IMR-90 (cell line): ENCODE measurements at regions not wholly inside any gene's neighbourhood (a gene's known extent, or its start where the extent isn't known, plus 50 kb on each side); places are given as distances from the start of the nearest gene placed in this dataset.

ENCODE experiments used
- ATAC-seq: fragments of 200-7000 bp; cut with Tn5 transposase; 2 replicates; pipeline ENCODE4 v1.9.1; 2020; ENCODE audit warnings: low read depth, mild to moderate bottlenecking, moderate library complexity
- BruUV-seq: library from RNA; stranded (reverse); fragments of 400-500 nt; replicated peaks from 2 replicates; lab custom pipeline; 2021; lab: Mats Ljungman, UMichigan
- CTCF ChIA-PET: fragments of 300-600 bp; formaldehyde crosslinking; extraction: SDS; loops from one replicate; lab custom pipeline; 2021; ENCODE audit warnings: antibody characterized with exemption; lab: Yijun Ruan, JAX
- POLR2A ChIA-PET: fragments of 300-600 bp; sonication (Branson Sonifier 250); formaldehyde crosslinking; loops from one replicate; lab custom pipeline; 2022; ENCODE audit warnings: antibody characterized with exemption; ENCODE audit not compliant: unreplicated experiment; lab: Charles Lee
- DNase-seq: peaks from one replicate; pipeline ENCODE4 v3.0.0; 2013
- H2AFZ ChIP-seq: replicated peaks from 2 replicates; pipeline ENCODE3; 2013; ENCODE audit warnings: low read length, mild to moderate bottlenecking; ENCODE audit not compliant: poor library complexity
- H2AK5ac ChIP-seq: 2 replicates; pipeline ENCODE4 v1.6.1; 2013; ENCODE audit warnings: low read depth, low read length, inconsistent platforms
- H2AK9ac ChIP-seq: replicated peaks from 2 replicates; pipeline ENCODE3; 2013; ENCODE audit warnings: mild to moderate bottlenecking, low read depth, low read length, moderate library complexity; ENCODE audit not compliant: poor library complexity
- H2BK120ac ChIP-seq: 2 replicates; pipeline ENCODE4 v1.6.1; 2013; ENCODE audit warnings: low read depth, low read length, inconsistent platforms
- H2BK15ac ChIP-seq: 3 replicates; pipeline ENCODE4 v1.6.1; 2013; ENCODE audit warnings: low read depth, low read length, inconsistent platforms
- H2BK20ac ChIP-seq: 2 replicates; pipeline ENCODE4 v1.6.1; 2013; ENCODE audit warnings: low read depth, mild to moderate bottlenecking, inconsistent platforms, low read length, moderate library complexity
- H2BK5ac ChIP-seq: 2 replicates; pipeline ENCODE4 v1.6.1; 2013; ENCODE audit warnings: mild to moderate bottlenecking, low read depth, low read length, inconsistent platforms; ENCODE audit not compliant: poor library complexity, severe bottlenecking
- H3K14ac ChIP-seq: replicated peaks from 2 replicates; pipeline ENCODE4 v1.6.1; 2013; ENCODE audit warnings: low read depth, low read length, inconsistent platforms
- H3K18ac ChIP-seq: 2 replicates; pipeline ENCODE4 v1.6.1; 2013; ENCODE audit warnings: low read depth, low read length, control low read depth
- H3K23ac ChIP-seq: 2 replicates; pipeline ENCODE4 v1.6.1; 2013; ENCODE audit warnings: low read depth, low read length, inconsistent platforms
- H3K27ac ChIP-seq: 2 replicates; pipeline ENCODE4 v1.5.1; 2013; ENCODE audit warnings: mild to moderate bottlenecking, control low read depth, low read length; ENCODE audit not compliant: insufficient read depth
- H3K27me3 ChIP-seq: 2 replicates; pipeline ENCODE4 v1.6.1; 2013; ENCODE audit warnings: low read length; ENCODE audit not compliant: control insufficient read depth, insufficient read depth
- H3K36me3 ChIP-seq: 2 replicates; pipeline ENCODE4 v1.6.1; 2013; ENCODE audit warnings: low read length, mixed read lengths; ENCODE audit not compliant: control insufficient read depth, insufficient read depth
- H3K4ac ChIP-seq: 2 replicates; pipeline ENCODE4 v1.6.1; 2013; ENCODE audit warnings: low read depth, low read length, inconsistent platforms
- H3K4me1 ChIP-seq: 2 replicates; pipeline ENCODE4 v1.6.1; 2013; ENCODE audit warnings: low read length, mixed read lengths; ENCODE audit not compliant: control insufficient read depth, insufficient read depth
- H3K4me2 ChIP-seq: 2 replicates; pipeline ENCODE4 v1.6.1; 2013; ENCODE audit warnings: low read depth, mild to moderate bottlenecking, control low read depth, low read length, moderate library complexity
- H3K4me3 ChIP-seq: 2 replicates; pipeline ENCODE4 v1.5.1; 2013; ENCODE audit warnings: low read depth, mild to moderate bottlenecking, control low read depth, low read length, moderate library complexity; ENCODE audit not compliant: insufficient read depth
- H3K56ac ChIP-seq: 2 replicates; pipeline ENCODE4 v1.6.1; 2013; ENCODE audit warnings: low read length, inconsistent platforms; ENCODE audit not compliant: insufficient read depth; ENCODE audit errors: extremely low read depth
- H3K79me1 ChIP-seq, 2 experiments: 2 replicates each; pipeline ENCODE4 v1.6.1; 2013; ENCODE audit warnings: low read length in 2 of 2, inconsistent platforms in 1 of 2, low read depth in 1 of 2
- H3K9ac ChIP-seq: 2 replicates; pipeline ENCODE4 v1.6.1; 2013; ENCODE audit warnings: low read depth, low read length, control low read depth
- H3K9me1 ChIP-seq: 2 replicates; pipeline ENCODE4 v1.6.1; 2013; ENCODE audit warnings: low read length, inconsistent platforms; ENCODE audit not compliant: insufficient read depth
- H3K9me3 ChIP-seq: 2 replicates; pipeline ENCODE4 v1.6.1; 2013; ENCODE audit warnings: low read length; ENCODE audit not compliant: control insufficient read depth, insufficient read depth
- H4K20me1 ChIP-seq: 2 replicates; pipeline ENCODE4 v1.6.1; 2013; ENCODE audit warnings: low read length, inconsistent platforms; ENCODE audit not compliant: insufficient read depth
- H4K5ac ChIP-seq: 2 replicates; pipeline ENCODE4 v1.6.1; 2013; ENCODE audit warnings: mild to moderate bottlenecking, low read depth, low read length, control low read depth
- H4K8ac ChIP-seq, 2 experiments: 2 replicates each; pipeline ENCODE4 v1.6.1; 2013; ENCODE audit warnings: low read depth in 2 of 2, low read length in 2 of 2, control low read depth in 1 of 2, inconsistent platforms in 1 of 2
- H4K91ac ChIP-seq: 2 replicates; pipeline ENCODE4 v1.6.1; 2013; ENCODE audit warnings: low read depth, low read length, inconsistent platforms; ENCODE audit not compliant: insufficient read depth
- CEBPB ChIP-seq: IDR thresholded peaks from 2 replicates; pipeline ENCODE4 v1.6.1; 2012; ENCODE audit warnings: low read depth, low read length, improper control_type of control experiment
- CHD1 ChIP-seq: IDR thresholded peaks from 2 replicates; pipeline ENCODE4 v1.6.1; 2012; ENCODE audit warnings: low read depth, low read length, improper control_type of control experiment
- FOS ChIP-seq: fragments of 150-350 bp; IDR thresholded peaks from 2 replicates; pipeline ENCODE4 v1.6.1; 2016; ENCODE audit warnings: low read depth, low read length
- MAFK ChIP-seq: IDR thresholded peaks from 2 replicates; pipeline ENCODE4 v1.6.1; 2012; ENCODE audit warnings: low read depth, low read length, improper control_type of control experiment
- MAZ ChIP-seq: IDR thresholded peaks from 2 replicates; pipeline ENCODE4 v1.6.1; 2012; ENCODE audit warnings: low read depth, mild to moderate bottlenecking, low read length, improper control_type of control experiment, moderate library complexity, borderline replicate concordance
- MXI1 ChIP-seq: IDR thresholded peaks from 2 replicates; pipeline ENCODE4 v1.6.1; 2012; ENCODE audit warnings: low read depth, mild to moderate bottlenecking, low read length, moderate library complexity, borderline replicate concordance
- NFE2L2 ChIP-seq: fragments of 150-350 bp; IDR thresholded peaks from 2 replicates; pipeline ENCODE4 v1.6.1; 2016; ENCODE audit warnings: low read depth, mild to moderate bottlenecking, low read length
- POLR2A ChIP-seq: IDR thresholded peaks from 2 replicates; pipeline ENCODE4 v1.6.1; 2012; ENCODE audit warnings: mild to moderate bottlenecking, low read depth, low read length
- RAD21 ChIP-seq: IDR thresholded peaks from 2 replicates; pipeline ENCODE4 v1.6.1; 2012; ENCODE audit warnings: low read length, improper control_type of control experiment
- RCOR1 ChIP-seq: IDR thresholded peaks from 2 replicates; pipeline ENCODE4 v1.6.1; 2012; ENCODE audit warnings: mild to moderate bottlenecking, low read length, improper control_type of control experiment; ENCODE audit not compliant: insufficient replicate concordance
- RFX5 ChIP-seq: IDR thresholded peaks from 2 replicates; pipeline ENCODE4 v1.8.0; 2012; ENCODE audit warnings: low read depth, mild to moderate bottlenecking, low read length, moderate library complexity
- SMC3 ChIP-seq: fragments of 150-350 bp; IDR thresholded peaks from 2 replicates; pipeline ENCODE4 v1.6.1; 2016; ENCODE audit warnings: low read depth, mild to moderate bottlenecking, antibody characterized with exemption, low read length, moderate library complexity
- WGBS, 2 experiments: methylation state at CpG; one replicate each; pipeline versions ENCODE4 v1.1.5 to v1.1.7; 2013; ENCODE audit warnings: missing lambda C conversion rate in 2 of 2; ENCODE audit not compliant: insufficient read length in 1 of 2; ENCODE audit errors: extremely low coverage in 2 of 2; 5-methylcytosine and 5-hydroxymethylcytosine counted together
- dilution Hi-C: fragments of 300-500 bp; cut with HindIII; formaldehyde crosslinking; loops from one replicate; pipeline ENCODE4 v1.14.3; 2018; ENCODE audit warnings: low sequenced_read_pairs; ENCODE audit not compliant: unreplicated experiment
- in situ Hi-C: fragments of 300-500 bp; cut with MboI; formaldehyde crosslinking; loops from 3 replicates; pipeline ENCODE4 v1.14.3; 2019; ENCODE audit warnings: low sequenced_read_pairs, inconsistent platforms, mixed read lengths
- intact Hi-C: fragments of 100-400 bp; cut with micrococcal nuclease; formaldehyde crosslinking; loops from 2 replicates; pipeline ENCODE4 v1.10.0; 2022
- TF ChIP-seq, protein P1 (sequence below): conservative IDR thresholded peaks from 2 replicates; pipeline ENCODE4 v1.5.1; 2012; ENCODE audit warnings: mild to moderate bottlenecking, low read depth, low read length, improper control_type of control experiment
- TF ChIP-seq, protein P2 (sequence below): fragments of 150-350 bp; IDR thresholded peaks from 2 replicates; pipeline ENCODE4 v1.6.1; 2017; ENCODE audit warnings: mild to moderate bottlenecking, antibody characterized with exemption, low read length, low read depth
- TF ChIP-seq, protein P3 (sequence below): fragments of 150-350 bp; IDR thresholded peaks from 2 replicates; pipeline ENCODE4 v1.6.1; 2016; ENCODE audit warnings: low read depth, mild to moderate bottlenecking, low read length, moderate library complexity, borderline replicate concordance

DNA sequence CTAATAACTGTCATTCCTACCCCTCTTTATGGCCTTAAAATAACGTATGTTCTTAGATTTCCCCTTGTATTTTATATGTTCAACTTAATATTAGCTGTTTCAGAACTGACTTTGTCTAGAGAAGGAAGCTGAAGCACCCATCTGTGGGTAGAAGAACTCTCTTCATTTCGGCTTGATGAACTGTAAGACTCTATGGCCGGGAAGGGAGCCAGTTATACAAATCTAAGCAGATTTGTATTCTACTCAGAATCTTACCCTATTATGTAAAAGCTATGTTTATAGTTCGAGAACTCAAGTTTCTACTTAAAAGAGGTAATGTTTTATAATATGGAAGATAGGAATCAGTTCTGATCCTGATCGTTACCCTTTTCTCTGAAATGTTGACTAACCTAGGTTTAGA is 390.9 kb upstream of the PRICKLE1 start:
- no peaks in the 10 kb centered on the region for H3K36me3 ChIP-seq
- in situ Hi-C loops (no loop called here), dilution Hi-C loops (no loop called here), intact Hi-C loops (no loop called here)
- CTCF ChIA-PET: no interaction called here
- H2AFZ ChIP-seq: no peak overlapping the region
- no CpG with 5 or more reads among the region's 5 CpGs for WGBS, 2 experiments
- BruUV-seq: no TSS peak
- H3K14ac ChIP-seq: no peak overlapping the region
- H3K56ac ChIP-seq: no peak overlapping the region
- no peaks in the 10 kb centered on the region for H3K9me3 ChIP-seq
- no peak overlapping the region; the same call in 1 of the 2 replicates for H2BK120ac ChIP-seq
- H4K20me1 ChIP-seq: no peaks in the 10 kb centered on the region
- no peak overlapping the region for H3K27ac ChIP-seq
- H2AK9ac ChIP-seq: no peak overlapping the region
- H3K27me3 ChIP-seq: no peaks in the 10 kb centered on the region
- no peak overlapping the region for H4K5ac ChIP-seq
- H2BK20ac ChIP-seq: no peak overlapping the region
- no peak overlapping the region for H3K18ac ChIP-seq
- no peaks in the 10 kb centered on the region; the same call in 1 of the 2 replicates for H3K9me1 ChIP-seq
- DNase-seq: peak; percentile 16
- H4K91ac ChIP-seq: no peak overlapping the region; the same call in 1 of the 2 replicates
- POLR2A ChIA-PET: no interaction called here
- peaks cover 2% of the 10 kb centered on the region; the same call in 1 of the 2 replicates for H3K4me1 ChIP-seq
- H2BK15ac ChIP-seq: peak overlapping the region; percentile 68; the same call in 1 of the 3 replicates
- H2BK5ac ChIP-seq: no peak overlapping the region
- no peak overlapping the region for H4K8ac ChIP-seq
- H3K79me1 ChIP-seq: no peaks in the 10 kb centered on the region
- no peak overlapping the region for H3K23ac ChIP-seq
- peak; percentile 21; the same call in 1 of the 2 replicates for ATAC-seq
- TF ChIP-seq MAFK (no peak), CEBPB (no peak), FOS (no peak), NFE2L2 (no peak), SMC3 (no peak), RCOR1 (no peak), RFX5 (no peak), MXI1 (no peak), RAD21 (no peak), POLR2A (no peak), MAZ (no peak), CHD1 (no peak)
- TF ChIP-seq, protein P1, sequence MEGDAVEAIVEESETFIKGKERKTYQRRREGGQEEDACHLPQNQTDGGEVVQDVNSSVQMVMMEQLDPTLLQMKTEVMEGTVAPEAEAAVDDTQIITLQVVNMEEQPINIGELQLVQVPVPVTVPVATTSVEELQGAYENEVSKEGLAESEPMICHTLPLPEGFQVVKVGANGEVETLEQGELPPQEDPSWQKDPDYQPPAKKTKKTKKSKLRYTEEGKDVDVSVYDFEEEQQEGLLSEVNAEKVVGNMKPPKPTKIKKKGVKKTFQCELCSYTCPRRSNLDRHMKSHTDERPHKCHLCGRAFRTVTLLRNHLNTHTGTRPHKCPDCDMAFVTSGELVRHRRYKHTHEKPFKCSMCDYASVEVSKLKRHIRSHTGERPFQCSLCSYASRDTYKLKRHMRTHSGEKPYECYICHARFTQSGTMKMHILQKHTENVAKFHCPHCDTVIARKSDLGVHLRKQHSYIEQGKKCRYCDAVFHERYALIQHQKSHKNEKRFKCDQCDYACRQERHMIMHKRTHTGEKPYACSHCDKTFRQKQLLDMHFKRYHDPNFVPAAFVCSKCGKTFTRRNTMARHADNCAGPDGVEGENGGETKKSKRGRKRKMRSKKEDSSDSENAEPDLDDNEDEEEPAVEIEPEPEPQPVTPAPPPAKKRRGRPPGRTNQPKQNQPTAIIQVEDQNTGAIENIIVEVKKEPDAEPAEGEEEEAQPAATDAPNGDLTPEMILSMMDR: no peak
- TF ChIP-seq, protein P2, sequence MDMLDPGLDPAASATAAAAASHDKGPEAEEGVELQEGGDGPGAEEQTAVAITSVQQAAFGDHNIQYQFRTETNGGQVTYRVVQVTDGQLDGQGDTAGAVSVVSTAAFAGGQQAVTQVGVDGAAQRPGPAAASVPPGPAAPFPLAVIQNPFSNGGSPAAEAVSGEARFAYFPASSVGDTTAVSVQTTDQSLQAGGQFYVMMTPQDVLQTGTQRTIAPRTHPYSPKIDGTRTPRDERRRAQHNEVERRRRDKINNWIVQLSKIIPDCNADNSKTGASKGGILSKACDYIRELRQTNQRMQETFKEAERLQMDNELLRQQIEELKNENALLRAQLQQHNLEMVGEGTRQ: no peak
- TF ChIP-seq, protein P3, sequence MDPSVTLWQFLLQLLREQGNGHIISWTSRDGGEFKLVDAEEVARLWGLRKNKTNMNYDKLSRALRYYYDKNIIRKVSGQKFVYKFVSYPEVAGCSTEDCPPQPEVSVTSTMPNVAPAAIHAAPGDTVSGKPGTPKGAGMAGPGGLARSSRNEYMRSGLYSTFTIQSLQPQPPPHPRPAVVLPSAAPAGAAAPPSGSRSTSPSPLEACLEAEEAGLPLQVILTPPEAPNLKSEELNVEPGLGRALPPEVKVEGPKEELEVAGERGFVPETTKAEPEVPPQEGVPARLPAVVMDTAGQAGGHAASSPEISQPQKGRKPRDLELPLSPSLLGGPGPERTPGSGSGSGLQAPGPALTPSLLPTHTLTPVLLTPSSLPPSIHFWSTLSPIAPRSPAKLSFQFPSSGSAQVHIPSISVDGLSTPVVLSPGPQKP: no peak
- no peak overlapping the region for H3K9ac ChIP-seq
- H3K4ac ChIP-seq: no peak overlapping the region; the same call in 1 of the 2 replicates
- H2AK5ac ChIP-seq: no peak overlapping the region; the same call in 1 of the 2 replicates
- no peak overlapping the region for H3K4me3 ChIP-seq
- H3K4me2 ChIP-seq: no peak overlapping the region
